ENCODE measurements at regions not wholly inside any gene's neighbourhood (a gene's known extent, or its start where the extent isn't known, plus 50 kb on each side); places are given as distances from the start of the nearest gene placed in this dataset.

GRCh38 chr5:124652892-124653441 lies 93.5 kb downstream of the ZNF608 start (continued):
- TF ChIP-seq MGA (IDR thresholded peaks at IDR 0.05), result no peak
- no peak for TF ChIP-seq ZNF551 (CRISPR knock-in tag; IDR thresholded peaks at IDR 0.05)
- no peak for TF ChIP-seq PKNOX1 (IDR thresholded peaks at IDR 0.05)
- TF ChIP-seq ZZZ3 (IDR thresholded peaks at IDR 0.05), result no peak

Data from K562 (cell line).